ENCODE measurements at regions not wholly inside any gene's neighbourhood (a gene's known extent, or its start where the extent isn't known, plus 50 kb on each side); places are given as distances from the start of the nearest gene placed in this dataset.

- TF ChIP-seq, protein P1, sequence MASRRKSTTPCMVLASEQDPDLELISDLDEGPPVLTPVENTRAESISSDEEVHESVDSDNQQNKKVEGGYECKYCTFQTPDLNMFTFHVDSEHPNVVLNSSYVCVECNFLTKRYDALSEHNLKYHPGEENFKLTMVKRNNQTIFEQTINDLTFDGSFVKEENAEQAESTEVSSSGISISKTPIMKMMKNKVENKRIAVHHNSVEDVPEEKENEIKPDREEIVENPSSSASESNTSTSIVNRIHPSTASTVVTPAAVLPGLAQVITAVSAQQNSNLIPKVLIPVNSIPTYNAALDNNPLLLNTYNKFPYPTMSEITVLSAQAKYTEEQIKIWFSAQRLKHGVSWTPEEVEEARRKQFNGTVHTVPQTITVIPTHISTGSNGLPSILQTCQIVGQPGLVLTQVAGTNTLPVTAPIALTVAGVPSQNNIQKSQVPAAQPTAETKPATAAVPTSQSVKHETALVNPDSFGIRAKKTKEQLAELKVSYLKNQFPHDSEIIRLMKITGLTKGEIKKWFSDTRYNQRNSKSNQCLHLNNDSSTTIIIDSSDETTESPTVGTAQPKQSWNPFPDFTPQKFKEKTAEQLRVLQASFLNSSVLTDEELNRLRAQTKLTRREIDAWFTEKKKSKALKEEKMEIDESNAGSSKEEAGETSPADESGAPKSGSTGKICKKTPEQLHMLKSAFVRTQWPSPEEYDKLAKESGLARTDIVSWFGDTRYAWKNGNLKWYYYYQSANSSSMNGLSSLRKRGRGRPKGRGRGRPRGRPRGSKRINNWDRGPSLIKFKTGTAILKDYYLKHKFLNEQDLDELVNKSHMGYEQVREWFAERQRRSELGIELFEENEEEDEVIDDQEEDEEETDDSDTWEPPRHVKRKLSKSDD (CRISPR knock-in tag; IDR thresholded peaks at IDR 0.05; ENCODE audit: low read depth), result no peak
- TF ChIP-seq, protein P2, sequence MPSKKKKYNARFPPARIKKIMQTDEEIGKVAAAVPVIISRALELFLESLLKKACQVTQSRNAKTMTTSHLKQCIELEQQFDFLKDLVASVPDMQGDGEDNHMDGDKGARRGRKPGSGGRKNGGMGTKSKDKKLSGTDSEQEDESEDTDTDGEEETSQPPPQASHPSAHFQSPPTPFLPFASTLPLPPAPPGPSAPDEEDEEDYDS (CRISPR knock-in tag; IDR thresholded peaks at IDR 0.05), result no peak
- TF ChIP-seq, protein P3, sequence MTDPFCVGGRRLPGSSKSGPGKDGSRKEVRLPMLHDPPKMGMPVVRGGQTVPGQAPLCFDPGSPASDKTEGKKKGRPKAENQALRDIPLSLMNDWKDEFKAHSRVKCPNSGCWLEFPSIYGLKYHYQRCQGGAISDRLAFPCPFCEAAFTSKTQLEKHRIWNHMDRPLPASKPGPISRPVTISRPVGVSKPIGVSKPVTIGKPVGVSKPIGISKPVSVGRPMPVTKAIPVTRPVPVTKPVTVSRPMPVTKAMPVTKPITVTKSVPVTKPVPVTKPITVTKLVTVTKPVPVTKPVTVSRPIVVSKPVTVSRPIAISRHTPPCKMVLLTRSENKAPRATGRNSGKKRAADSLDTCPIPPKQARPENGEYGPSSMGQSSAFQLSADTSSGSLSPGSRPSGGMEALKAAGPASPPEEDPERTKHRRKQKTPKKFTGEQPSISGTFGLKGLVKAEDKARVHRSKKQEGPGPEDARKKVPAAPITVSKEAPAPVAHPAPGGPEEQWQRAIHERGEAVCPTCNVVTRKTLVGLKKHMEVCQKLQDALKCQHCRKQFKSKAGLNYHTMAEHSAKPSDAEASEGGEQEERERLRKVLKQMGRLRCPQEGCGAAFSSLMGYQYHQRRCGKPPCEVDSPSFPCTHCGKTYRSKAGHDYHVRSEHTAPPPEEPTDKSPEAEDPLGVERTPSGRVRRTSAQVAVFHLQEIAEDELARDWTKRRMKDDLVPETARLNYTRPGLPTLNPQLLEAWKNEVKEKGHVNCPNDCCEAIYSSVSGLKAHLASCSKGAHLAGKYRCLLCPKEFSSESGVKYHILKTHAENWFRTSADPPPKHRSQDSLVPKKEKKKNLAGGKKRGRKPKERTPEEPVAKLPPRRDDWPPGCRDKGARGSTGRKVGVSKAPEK (CRISPR knock-in tag; IDR thresholded peaks at IDR 0.05; ENCODE audit: borderline replicate concordance), result no peak
- no peak for TF ChIP-seq NPAS2 (CRISPR knock-in tag; IDR thresholded peaks at IDR 0.05; ENCODE audit: borderline replicate concordance)
- no peak for TF ChIP-seq JARID2 (CRISPR knock-in tag; IDR thresholded peaks at IDR 0.05; ENCODE audit: insufficient replicate concordance)
- TF ChIP-seq ZFP62 (CRISPR knock-in tag; IDR thresholded peaks at IDR 0.05), result no peak
- no peak for TF ChIP-seq ZNF235 (CRISPR knock-in tag; IDR thresholded peaks at IDR 0.05; ENCODE audit: borderline replicate concordance)
- no peak for TF ChIP-seq HOXD1 (CRISPR knock-in tag; IDR thresholded peaks at IDR 0.05)
- TF ChIP-seq REL (CRISPR knock-in tag; conservative IDR thresholded peaks at IDR 0.05), result no peak
- TF ChIP-seq, protein P4, sequence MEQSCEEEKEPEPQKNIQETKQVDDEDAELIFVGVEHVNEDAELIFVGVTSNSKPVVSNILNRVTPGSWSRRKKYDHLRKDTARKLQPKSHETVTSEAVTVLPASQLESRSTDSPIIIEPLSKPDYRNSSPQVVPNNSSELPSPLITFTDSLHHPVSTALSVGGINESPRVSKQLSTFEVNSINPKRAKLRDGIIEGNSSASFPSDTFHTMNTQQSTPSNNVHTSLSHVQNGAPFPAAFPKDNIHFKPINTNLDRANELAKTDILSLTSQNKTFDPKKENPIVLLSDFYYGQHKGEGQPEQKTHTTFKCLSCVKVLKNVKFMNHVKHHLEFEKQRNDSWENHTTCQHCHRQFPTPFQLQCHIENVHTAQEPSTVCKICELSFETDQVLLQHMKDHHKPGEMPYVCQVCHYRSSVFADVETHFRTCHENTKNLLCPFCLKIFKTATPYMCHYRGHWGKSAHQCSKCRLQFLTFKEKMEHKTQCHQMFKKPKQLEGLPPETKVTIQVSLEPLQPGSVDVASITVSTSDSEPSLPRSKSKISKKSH (CRISPR knock-in tag; IDR thresholded peaks at IDR 0.05; ENCODE audit: borderline replicate concordance), result no peak
- TF ChIP-seq STAG1 (CRISPR knock-in tag; IDR thresholded peaks at IDR 0.05), result no peak
- TF ChIP-seq TCF7 (IDR thresholded peaks at IDR 0.05; ENCODE audit: low read depth), result no peak
These were observed 81.7 kb upstream of the ZPLD1 start (continued) for GRCh38 chr3:102353148-102353547.
